ENCODE measurements at regions not wholly inside any gene's neighbourhood (a gene's known extent, or its start where the extent isn't known, plus 50 kb on each side); places are given as distances from the start of the nearest gene placed in this dataset.

DNA sequence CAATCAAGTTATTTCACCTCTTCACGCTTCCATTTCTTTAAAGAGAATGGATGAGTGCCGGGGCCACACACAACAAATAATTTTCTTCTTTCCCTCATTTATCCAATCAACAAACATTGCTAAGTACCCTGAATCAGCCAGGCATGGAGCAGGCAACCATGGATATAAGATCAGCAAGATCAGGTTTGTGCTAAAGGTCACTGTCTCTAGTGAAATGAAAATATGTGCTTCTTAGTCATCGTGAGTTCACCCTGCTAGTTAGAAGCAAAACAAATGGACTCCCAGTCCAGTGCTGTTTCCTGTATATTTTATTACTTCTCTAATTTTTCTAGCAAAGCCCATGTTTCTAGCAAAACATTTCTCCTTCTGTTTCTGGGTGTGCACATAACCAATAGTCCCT lies 629.2 kb downstream of the BNC2 start:
- no peak for TF ChIP-seq POLR2A (IDR thresholded peaks at IDR 0.05)
- no peak for TF ChIP-seq EP300 (IDR thresholded peaks at IDR 0.05)
- 81 to 83% methylated on average over 3 of the region's 3 CpGs for WGBS, 2 donors
- DNase-seq (ENCODE audit: low spot score in 2 of 2) = no peak
- H3K36me3 ChIP-seq = no peaks in the 10 kb centered on the region
- H3K27ac ChIP-seq = no peak overlapping the region
- peaks cover 0 to 4% (median 0%) of the 10 kb centered on the region in 4 donors for H3K9me3 ChIP-seq
- no peaks in the 10 kb centered on the region for H3K27me3 ChIP-seq
- H3K4me3 ChIP-seq = no peak overlapping the region
- H3K4me1 ChIP-seq = peaks cover 0 to 20% (median under 1%) of the 10 kb centered on the region in 4 donors

DNA sequence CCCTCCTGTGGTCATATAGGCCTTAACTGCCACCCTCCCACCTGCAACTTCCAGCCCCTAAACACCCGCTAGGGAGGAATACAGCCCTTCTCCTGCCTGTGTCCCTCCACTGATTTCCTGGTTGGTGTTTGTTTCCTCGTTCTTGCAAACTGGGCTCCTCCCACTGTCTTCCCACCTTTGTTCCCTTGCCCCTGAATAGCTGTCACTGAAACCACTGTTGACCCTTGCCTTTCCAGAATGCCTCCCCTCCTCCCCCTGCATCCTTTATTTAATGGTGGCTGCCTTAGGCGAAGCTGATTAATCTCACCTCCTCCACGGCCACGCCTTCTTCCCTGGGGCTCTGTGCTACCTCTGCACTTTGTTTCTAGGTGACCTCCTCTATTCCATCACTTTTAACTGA lies 626.7 kb downstream of the BNC2 start:
- 75 to 83% methylated on average over 5 of the region's 5 CpGs for WGBS, 2 donors
- no peak overlapping the region for H3K4me3 ChIP-seq
- TF ChIP-seq CTCF (IDR thresholded peaks at IDR 0.05) (no peak), EP300 (IDR thresholded peaks at IDR 0.05) (no peak), POLR2A (IDR thresholded peaks at IDR 0.05) (no peak)

GRCh38 chr9:16245756-16246440 lies 624.6 kb downstream of the BNC2 start:
- H3K9me3 ChIP-seq = peaks cover 0 to 4% (median 0%) of the 10 kb centered on the region in 4 donors
- H3K27me3 ChIP-seq = no peaks in the 10 kb centered on the region
- H3K27ac ChIP-seq = peak overlapping the region in 2 of 4 donors; percentile 33 to 63
- TF ChIP-seq CTCF (IDR thresholded peaks at IDR 0.05) = no peak
- no peak for TF ChIP-seq POLR2A (IDR thresholded peaks at IDR 0.05)
- peak in 1 of 2 donors; percentile 13 for TF ChIP-seq EP300 (IDR thresholded peaks at IDR 0.05)
- WGBS, 2 donors = 32 to 56% methylated on average over 1 of the region's 1 CpG
- H3K4me1 ChIP-seq = peaks cover 0 to 16% (median 0%) of the 10 kb centered on the region in 4 donors
- no peak overlapping the region for H3K4me3 ChIP-seq
- no peaks in the 10 kb centered on the region for H3K36me3 ChIP-seq
- DNase-seq (ENCODE audit: low spot score in 2 of 2) = no peak

More for the DNA sequence above, 626.7 kb downstream of the BNC2 start:
- peaks cover 0 to 4% (median 0%) of the 10 kb centered on the region in 4 donors for H3K9me3 ChIP-seq
- no peaks in the 10 kb centered on the region for H3K27me3 ChIP-seq
- H3K36me3 ChIP-seq = no peaks in the 10 kb centered on the region
- H3K27ac ChIP-seq = no peak overlapping the region
- H3K4me1 ChIP-seq = peaks cover 0 to 16% (median 0%) of the 10 kb centered on the region in 4 donors
- DNase-seq (ENCODE audit: low spot score in 2 of 2) = no peak

GRCh38 chr9:16246785-16247184 lies 623.7 kb downstream of the BNC2 start:
- peaks cover 0 to 16% (median 0%) of the 10 kb centered on the region in 4 donors for H3K4me1 ChIP-seq
- WGBS, 2 donors = 73 to 75% methylated on average over 6 of the region's 6 CpGs
- no peak for TF ChIP-seq CTCF (IDR thresholded peaks at IDR 0.05)
- no peak for TF ChIP-seq POLR2A (IDR thresholded peaks at IDR 0.05)
- no peak for TF ChIP-seq EP300 (IDR thresholded peaks at IDR 0.05)

GRCh38 chr9:16247188-16247875 lies 623.1 kb downstream of the BNC2 start:
- H3K9me3 ChIP-seq = peaks cover 0 to 4% (median 0%) of the 10 kb centered on the region in 4 donors
- H3K36me3 ChIP-seq = no peaks in the 10 kb centered on the region
- no peaks in the 10 kb centered on the region for H3K27me3 ChIP-seq
- DNase-seq (ENCODE audit: low spot score in 2 of 2) = no peak
- peak overlapping the region in 1 of 4 donors; percentile 8 for H3K27ac ChIP-seq
- 86 to 94% methylated on average over 5 of the region's 5 CpGs for WGBS, 2 donors
- peaks cover 0 to 16% (median 0%) of the 10 kb centered on the region in 4 donors for H3K4me1 ChIP-seq
- no peak for TF ChIP-seq POLR2A (IDR thresholded peaks at IDR 0.05)
- no peak for TF ChIP-seq CTCF (IDR thresholded peaks at IDR 0.05)
- TF ChIP-seq EP300 (IDR thresholded peaks at IDR 0.05) = no peak
- H3K4me3 ChIP-seq = no peak overlapping the region

More at GRCh38 chr9:16246785-16247184, 623.7 kb downstream of the BNC2 start:
- Histone ChIP-seq H3K9me3 (peaks cover 0 to 4% (median 0%) of the 10 kb centered on the region in 4 donors), H3K4me3 (no peak overlapping the region), H3K27ac (peak overlapping the region in 1 of 4 donors; percentile 37), H3K36me3 (no peaks in the 10 kb centered on the region), H3K27me3 (no peaks in the 10 kb centered on the region)
- no peak for DNase-seq (ENCODE audit: low spot score in 2 of 2)

Data from tibial nerve (tissue), 4 donors.